ENCODE measurements at regions not wholly inside any gene's neighbourhood (a gene's known extent, or its start where the extent isn't known, plus 50 kb on each side); places are given as distances from the start of the nearest gene placed in this dataset.

GRCh38 chr3:99524559-99524958 is 113.8 kb upstream of the COL8A1 start:
- no peak for TF ChIP-seq POLR2A (IDR thresholded peaks at IDR 0.05; ENCODE audit: low read depth, low read length)
- no peak for TF ChIP-seq POLR2AphosphoS5 (IDR thresholded peaks at IDR 0.05; ENCODE audit: low read depth, low read length)
- TF ChIP-seq TAF1 (IDR thresholded peaks at IDR 0.05; ENCODE audit: borderline replicate concordance, low read depth, low read length) = no peak

Measured in GM12892 (cell line).